Myocyte (in vitro differentiated cells): ENCODE measurements at regions not wholly inside any gene's neighbourhood (a gene's known extent, or its start where the extent isn't known, plus 50 kb on each side); places are given as distances from the start of the nearest gene placed in this dataset.
"Not testable (repeated sequence)": the region's sequence is repeated elsewhere in the genome, so short reads cannot be mapped to it uniquely, and the experiment has no call there.

Experiments
- DNase-seq: peaks from one replicate; pipeline ENCODE4 v3.0.0-alpha.2; 2012; ENCODE audit warnings: low read depth

GRCh38 chr5:13640270-13640669 lies 304.2 kb downstream of the DNAH5 start:
- DNase-seq: no peak

GRCh38 chr5:13632676-13633075 lies 311.8 kb downstream of the DNAH5 start:
- peak; percentile 66 for DNase-seq

- DNase-seq: no peak
These were observed 315.3 kb downstream of the DNAH5 start for GRCh38 chr5:13629218-13629617.

- no peak for DNase-seq
These were observed 316.6 kb downstream of the DNAH5 start for GRCh38 chr5:13627673-13628454.

GRCh38 chr5:13625616-13626198 lies 318.8 kb downstream of the DNAH5 start:
- peak; percentile 7 for DNase-seq

- DNase-seq: no peak
These were observed 320.0 kb downstream of the DNAH5 start for GRCh38 chr5:13624283-13625074.

GRCh38 chr5:13613621-13614020 lies 330.9 kb downstream of the DNAH5 start:
- no peak for DNase-seq

GRCh38 chr5:13611604-13612003 lies 332.9 kb downstream of the DNAH5 start:
- DNase-seq: no peak

GRCh38 chr5:13609504-13609903 lies 335.0 kb downstream of the DNAH5 start:
- no peak for DNase-seq

GRCh38 chr5:13606051-13606450 lies 338.4 kb downstream of the DNAH5 start:
- DNase-seq: no peak

- peak; percentile 62 for DNase-seq
These were observed 343.4 kb downstream of the DNAH5 start for GRCh38 chr5:13601112-13601511.

- DNase-seq: no peak
These were observed 348.5 kb downstream of the DNAH5 start for GRCh38 chr5:13595978-13596377.

- DNase-seq: peak; percentile 84
These were observed 352.9 kb downstream of the DNAH5 start for GRCh38 chr5:13591621-13592020.

GRCh38 chr5:13585324-13585723 lies 359.2 kb downstream of the DNAH5 start:
- no peak for DNase-seq

- DNase-seq: no peak
These were observed 362.6 kb downstream of the DNAH5 start for GRCh38 chr5:13581914-13582313.

GRCh38 chr5:13581132-13581531 lies 363.4 kb downstream of the DNAH5 start:
- no peak for DNase-seq

GRCh38 chr5:13580058-13580457 lies 364.4 kb downstream of the DNAH5 start:
- DNase-seq: no peak

GRCh38 chr5:13579091-13579490 lies 365.4 kb downstream of the DNAH5 start:
- not testable (repeated sequence) for DNase-seq

GRCh38 chr5:13578311-13579039 lies 366.0 kb downstream of the DNAH5 start:
- DNase-seq: not testable (repeated sequence)

GRCh38 chr5:13574574-13574973 lies 369.9 kb downstream of the DNAH5 start:
- no peak for DNase-seq

- DNase-seq: no peak
These were observed 372.3 kb downstream of the DNAH5 start for GRCh38 chr5:13572163-13572562.
